ENCODE measurements at regions not wholly inside any gene's neighbourhood (a gene's known extent, or its start where the extent isn't known, plus 50 kb on each side); places are given as distances from the start of the nearest gene placed in this dataset.

DNA sequence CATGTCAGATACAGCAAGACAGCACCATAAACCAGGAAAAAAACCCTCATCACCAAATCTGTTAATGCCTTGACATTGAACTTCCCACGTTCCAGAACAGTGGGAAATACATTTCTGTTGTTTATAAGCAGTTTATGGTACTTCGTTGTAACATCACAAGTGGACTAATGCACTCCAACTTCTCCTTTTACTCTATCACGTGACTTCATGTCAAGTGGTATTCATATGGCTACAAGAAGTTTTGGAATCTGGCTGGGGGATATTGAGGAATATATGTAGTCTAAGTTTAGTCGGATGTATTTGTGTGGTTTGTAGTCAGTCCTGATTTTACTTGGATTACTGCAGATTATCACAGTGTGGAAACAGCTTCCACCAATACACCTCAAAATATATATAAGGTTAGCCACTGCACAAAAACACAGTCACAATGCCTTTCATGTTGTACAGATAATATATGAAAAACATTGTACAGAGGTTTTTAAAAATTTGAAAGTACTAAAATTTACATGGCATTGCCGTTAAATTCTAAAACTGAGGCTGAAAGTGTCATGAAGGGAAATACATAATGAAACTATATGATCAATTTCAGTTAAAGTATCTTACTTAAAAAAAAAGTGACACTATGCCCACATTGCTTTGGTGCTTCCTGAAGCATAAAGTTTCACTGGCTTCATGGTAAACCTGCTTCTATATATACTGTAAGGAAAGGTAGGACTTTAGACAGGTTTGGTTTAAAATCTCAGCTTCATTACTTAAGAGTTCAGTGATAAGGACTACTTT is 134.1 kb downstream of the CASP12 start:
- no peak for TF ChIP-seq CTCF (conservative IDR thresholded peaks at IDR 0.05)
- H3K27ac ChIP-seq, result no peak overlapping the region

- no peak for TF ChIP-seq CTCF (conservative IDR thresholded peaks at IDR 0.05)
- no peak overlapping the region for H3K27ac ChIP-seq
These were observed 136.7 kb downstream of the CASP12 start for GRCh38 chr11:104761511-104761910.

DNA sequence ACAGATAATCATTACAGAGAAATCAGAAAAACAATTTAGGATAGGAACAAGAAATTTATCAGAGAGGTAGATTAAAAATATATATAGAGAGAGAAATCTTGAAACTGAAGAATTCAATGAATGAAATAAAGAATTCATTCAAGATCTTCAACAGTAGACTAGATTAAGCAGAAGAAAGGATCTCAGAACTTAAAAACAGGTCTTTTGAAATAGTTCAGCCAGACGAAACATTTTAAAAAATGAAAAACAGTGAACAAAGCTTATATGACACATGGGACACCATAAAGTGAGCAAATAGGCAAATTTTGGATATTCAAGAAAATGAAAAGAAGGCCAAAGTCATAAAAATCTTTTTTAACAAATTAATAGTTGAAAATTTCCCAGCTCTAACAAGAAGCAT is 138.8 kb downstream of the CASP12 start:
- H3K27ac ChIP-seq, result no peak overlapping the region
- no peak for TF ChIP-seq CTCF (conservative IDR thresholded peaks at IDR 0.05)

DNA sequence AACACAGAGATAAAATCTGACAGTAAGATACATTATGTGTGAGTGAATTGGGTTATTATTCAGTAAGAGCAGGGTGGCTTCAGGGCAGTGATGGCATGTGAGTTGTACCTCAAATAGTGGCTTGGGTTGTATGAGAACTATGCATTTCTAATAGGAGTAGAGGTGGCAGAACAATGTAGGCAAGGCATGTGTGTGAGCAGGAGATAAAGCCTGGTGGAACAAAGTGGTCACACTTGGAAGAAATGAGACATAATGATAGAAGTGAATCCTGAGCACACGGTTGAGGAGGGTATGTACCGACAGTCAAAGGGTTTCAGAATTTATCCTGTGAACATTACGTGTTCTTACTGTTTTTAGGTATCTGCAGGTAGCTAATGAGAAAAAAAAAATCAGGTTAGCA is 159.3 kb downstream of the CASP12 start:
- no peak for TF ChIP-seq CTCF (conservative IDR thresholded peaks at IDR 0.05)

GRCh38 chr11:104738208-104738607 is 160.1 kb downstream of the CASP12 start:
- H3K27ac ChIP-seq, result no peak overlapping the region
- TF ChIP-seq CTCF (conservative IDR thresholded peaks at IDR 0.05), result no peak

More for the DNA sequence above, 159.3 kb downstream of the CASP12 start:
- H3K27ac ChIP-seq, result no peak overlapping the region

DNA sequence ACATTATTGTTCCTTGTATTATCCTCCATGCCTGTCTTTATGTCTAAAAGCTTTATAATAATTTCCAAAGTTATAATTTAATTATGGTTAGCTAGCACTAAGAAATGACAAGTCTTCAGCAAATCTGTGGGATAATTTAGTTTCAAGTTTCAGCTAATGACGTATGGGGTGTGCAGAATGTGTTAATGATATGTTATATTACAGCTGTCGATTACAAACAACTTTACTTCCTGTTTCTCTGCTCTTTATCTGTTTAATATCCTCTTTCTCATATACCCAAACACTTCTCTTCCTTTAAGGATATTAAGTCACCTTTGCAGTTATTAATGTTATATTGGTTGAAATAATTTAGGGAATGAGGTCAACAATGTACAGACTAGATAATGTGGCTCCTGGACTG is 161.8 kb downstream of the CASP12 start:
- no peak for TF ChIP-seq CTCF (conservative IDR thresholded peaks at IDR 0.05)
- no peak overlapping the region for H3K27ac ChIP-seq

DNA sequence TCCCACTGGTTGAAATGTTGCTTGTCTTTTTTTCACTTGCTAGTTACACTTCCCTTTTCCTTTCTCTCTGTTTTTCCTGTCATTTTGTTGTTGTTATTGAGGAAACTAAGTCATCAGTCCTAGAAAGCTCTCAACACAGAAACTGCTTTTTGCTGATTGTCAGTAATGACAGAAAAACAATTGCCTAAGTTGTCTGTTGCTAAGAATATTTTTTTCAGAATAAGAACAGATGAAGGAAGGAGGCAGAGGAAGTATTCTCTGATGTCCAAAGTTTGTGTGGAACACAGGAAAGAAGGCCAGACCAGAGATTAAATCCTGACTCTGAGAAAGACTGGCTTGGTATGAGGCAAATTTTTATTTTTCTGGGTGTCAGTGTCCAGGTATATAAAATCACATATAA is 163.3 kb downstream of the CASP12 start:
- H3K27ac ChIP-seq, result no peak overlapping the region

More for the DNA sequence above, 163.3 kb downstream of the CASP12 start:
- no peak for TF ChIP-seq CTCF (conservative IDR thresholded peaks at IDR 0.05)

Measured in VCaP (cell line).